ENCODE measurements at regions not wholly inside any gene's neighbourhood (a gene's known extent, or its start where the extent isn't known, plus 50 kb on each side); places are given as distances from the start of the nearest gene placed in this dataset.

DNA sequence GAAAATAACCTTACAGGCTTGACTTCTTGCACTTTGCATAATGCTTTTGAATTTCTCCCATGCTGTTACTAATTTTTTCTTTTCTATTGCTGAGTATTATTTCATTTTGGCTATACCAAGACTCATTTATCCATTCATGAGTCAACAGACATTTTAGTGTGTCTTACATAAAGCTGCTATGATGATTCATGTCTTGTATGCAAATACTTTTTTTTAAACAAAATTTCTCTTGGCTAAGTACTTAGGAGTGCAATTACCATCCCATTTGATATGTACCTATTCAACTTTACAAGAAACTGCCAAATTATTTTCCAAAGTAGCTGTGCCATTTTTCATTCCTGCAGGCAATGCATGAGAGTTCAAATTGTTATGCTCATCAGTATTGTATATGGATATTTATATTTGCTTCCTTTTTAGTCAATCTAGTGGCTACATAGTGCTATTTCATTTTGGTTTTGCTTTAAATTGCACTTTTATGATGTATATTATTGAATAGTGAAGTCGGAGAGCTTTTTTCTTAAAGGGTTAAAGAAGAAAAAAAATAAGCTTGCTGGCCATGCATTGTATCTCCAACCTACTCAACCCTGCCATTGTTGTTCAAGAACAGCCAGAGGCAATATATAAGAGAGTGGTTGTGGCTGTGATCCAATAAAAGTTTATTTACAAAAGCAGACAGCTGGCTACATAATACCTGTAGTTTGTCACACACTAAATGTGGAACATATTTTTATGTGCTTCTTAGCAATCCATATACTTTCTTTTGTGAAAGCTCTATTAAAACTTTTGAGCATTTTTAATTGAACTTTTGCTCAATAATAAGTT is 862.8 kb downstream of the KCNT2 start:
- no peak for TF ChIP-seq CTCF (IDR thresholded peaks at IDR 0.05; ENCODE audit: partially characterized antibody, unreplicated experiment)
- Mint-ChIP-seq H3K27ac (ENCODE audit: unreplicated experiment) (peak overlapping the region; percentile 19), H3K36me3 (ENCODE audit: unreplicated experiment) (no peaks in the 10 kb centered on the region), H3K9me3 (ENCODE audit: unreplicated experiment) (no peaks in the 10 kb centered on the region), H3K4me1 (ENCODE audit: low read depth, unreplicated experiment) (peaks cover 19% of the 10 kb centered on the region), H3K4me3 (ENCODE audit: unreplicated experiment) (no peak overlapping the region), H3K27me3 (ENCODE audit: unreplicated experiment) (peaks cover 2% of the 10 kb centered on the region)
- no peak for DNase-seq

DNA sequence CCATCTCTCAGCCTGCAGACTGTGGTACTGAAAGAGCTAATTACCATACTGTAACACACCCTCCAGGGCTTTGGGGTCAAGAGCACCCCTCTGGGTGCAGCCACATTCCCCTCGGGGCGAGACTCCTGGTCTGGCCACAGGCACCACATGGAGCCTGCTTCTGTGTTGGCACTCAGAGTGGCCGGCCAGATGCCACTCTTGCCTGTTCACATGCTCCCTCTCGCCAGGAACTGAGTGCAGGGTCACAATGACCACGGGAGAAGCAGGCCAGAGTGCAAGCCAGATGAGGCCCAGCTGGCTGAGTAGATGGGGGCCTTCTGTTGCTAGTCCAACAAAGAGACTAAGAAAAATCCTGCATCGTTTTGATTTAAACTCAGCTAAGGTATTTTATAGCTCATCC is 864.0 kb downstream of the KCNT2 start:
- Mint-ChIP-seq H3K4me3 (ENCODE audit: unreplicated experiment) (no peak overlapping the region), H3K27me3 (ENCODE audit: unreplicated experiment) (peaks cover 2% of the 10 kb centered on the region), H3K4me1 (ENCODE audit: low read depth, unreplicated experiment) (peaks cover 19% of the 10 kb centered on the region), H3K27ac (ENCODE audit: unreplicated experiment) (no peak overlapping the region), H3K36me3 (ENCODE audit: unreplicated experiment) (no peaks in the 10 kb centered on the region), H3K9me3 (ENCODE audit: unreplicated experiment) (no peaks in the 10 kb centered on the region)
- DNase-seq, result peak; percentile 40
- no peak for TF ChIP-seq CTCF (IDR thresholded peaks at IDR 0.05; ENCODE audit: partially characterized antibody, unreplicated experiment)

DNA sequence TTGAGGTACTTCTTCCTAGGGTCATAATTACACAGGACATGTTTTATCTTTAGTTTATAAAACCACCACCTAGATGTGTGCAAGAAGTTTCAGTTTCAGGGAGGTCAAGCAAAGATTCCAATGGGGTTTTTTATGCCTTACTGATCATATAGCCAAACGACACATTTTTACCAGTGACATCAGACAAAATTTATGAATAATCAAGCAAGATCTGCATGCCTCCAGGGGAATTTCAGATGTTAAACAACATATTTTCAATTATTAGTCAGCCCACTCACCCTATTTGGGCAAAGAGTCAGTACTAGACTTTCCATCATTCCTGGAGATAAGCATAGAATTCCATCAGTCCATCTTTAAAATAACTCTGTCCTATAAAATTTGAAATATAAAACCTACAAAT is 867.4 kb downstream of the KCNT2 start:
- Mint-ChIP-seq H3K4me1 (ENCODE audit: low read depth, unreplicated experiment) (peaks cover 23% of the 10 kb centered on the region), H3K4me3 (ENCODE audit: unreplicated experiment) (no peak overlapping the region), H3K9me3 (ENCODE audit: unreplicated experiment) (no peaks in the 10 kb centered on the region), H3K27me3 (ENCODE audit: unreplicated experiment) (peaks cover 4% of the 10 kb centered on the region), H3K36me3 (ENCODE audit: unreplicated experiment) (no peaks in the 10 kb centered on the region), H3K27ac (ENCODE audit: unreplicated experiment) (no peak overlapping the region)
- DNase-seq, result no peak
- TF ChIP-seq CTCF (IDR thresholded peaks at IDR 0.05; ENCODE audit: partially characterized antibody, unreplicated experiment), result no peak

DNA sequence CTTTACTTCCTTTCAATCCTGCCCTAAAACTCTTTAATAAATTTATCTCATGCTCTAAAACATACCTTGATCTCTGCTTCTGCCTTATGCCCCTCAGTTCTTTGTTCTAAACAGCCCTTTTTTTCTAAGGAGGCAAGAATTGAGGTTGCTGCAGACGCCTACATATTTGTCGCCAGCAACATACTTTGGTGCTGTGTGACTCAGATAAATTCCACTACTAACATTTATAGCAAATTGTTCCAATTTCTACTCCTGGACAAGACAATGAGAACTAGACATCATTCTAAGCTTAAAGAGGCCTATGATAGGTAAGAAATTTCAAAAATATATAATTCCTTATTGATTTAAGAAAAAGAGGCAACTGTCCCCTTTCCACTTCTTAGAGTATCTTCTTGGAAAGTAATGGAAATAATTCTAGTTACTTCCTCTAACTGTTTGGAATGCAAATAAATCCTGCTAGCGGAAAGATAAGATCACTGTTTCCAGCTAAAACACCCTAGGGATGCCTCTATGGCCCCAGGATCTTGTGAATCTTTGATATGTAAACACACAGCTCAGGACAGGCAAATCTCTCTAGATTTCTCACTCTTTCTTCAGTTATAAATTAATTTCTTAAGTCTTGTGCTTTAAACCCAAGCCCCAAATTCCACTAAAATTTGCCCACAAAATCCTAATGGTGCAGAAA is 869.1 kb downstream of the KCNT2 start:
- H3K4me1 Mint-ChIP-seq (ENCODE audit: low read depth, unreplicated experiment), result peaks cover 20% of the 10 kb centered on the region
- no peak overlapping the region for H3K4me3 Mint-ChIP-seq (ENCODE audit: unreplicated experiment)
- no peak for TF ChIP-seq CTCF (IDR thresholded peaks at IDR 0.05; ENCODE audit: partially characterized antibody, unreplicated experiment)
- DNase-seq, result no peak
- H3K9me3 Mint-ChIP-seq (ENCODE audit: unreplicated experiment), result no peaks in the 10 kb centered on the region
- no peaks in the 10 kb centered on the region for H3K36me3 Mint-ChIP-seq (ENCODE audit: unreplicated experiment)
- peaks cover 1% of the 10 kb centered on the region for H3K27me3 Mint-ChIP-seq (ENCODE audit: unreplicated experiment)
- H3K27ac Mint-ChIP-seq (ENCODE audit: unreplicated experiment), result no peak overlapping the region

DNA sequence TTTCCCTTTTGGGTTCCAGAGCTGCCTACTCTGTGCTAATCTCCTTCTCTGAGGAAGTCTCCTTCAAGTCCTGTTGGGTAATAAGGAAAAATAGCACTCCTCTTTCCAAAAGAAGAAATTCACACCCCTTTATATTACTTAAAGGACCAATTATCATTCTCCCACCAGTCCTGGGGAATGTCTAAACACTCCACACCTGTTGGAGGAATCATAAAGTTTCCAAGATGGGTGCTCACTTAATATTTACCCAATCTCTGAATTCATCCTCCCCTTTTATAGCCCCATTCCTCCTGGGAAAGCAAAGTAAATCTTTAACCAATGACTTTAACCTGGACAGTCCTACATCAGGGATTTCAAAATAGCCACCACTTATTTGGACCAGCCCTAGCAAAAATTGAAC is 873.1 kb downstream of the KCNT2 start:
- H3K4me1 Mint-ChIP-seq (ENCODE audit: low read depth, unreplicated experiment), result peaks cover 5% of the 10 kb centered on the region
- peaks cover 1% of the 10 kb centered on the region for H3K27me3 Mint-ChIP-seq (ENCODE audit: unreplicated experiment)
- no peaks in the 10 kb centered on the region for H3K9me3 Mint-ChIP-seq (ENCODE audit: unreplicated experiment)
- no peak for DNase-seq
- H3K36me3 Mint-ChIP-seq (ENCODE audit: unreplicated experiment), result no peaks in the 10 kb centered on the region
- no peak overlapping the region for H3K4me3 Mint-ChIP-seq (ENCODE audit: unreplicated experiment)
- no peak for TF ChIP-seq CTCF (IDR thresholded peaks at IDR 0.05; ENCODE audit: partially characterized antibody, unreplicated experiment)
- H3K27ac Mint-ChIP-seq (ENCODE audit: unreplicated experiment), result no peak overlapping the region
